ENCODE measurements at regions not wholly inside any gene's neighbourhood (a gene's known extent, or its start where the extent isn't known, plus 50 kb on each side); places are given as distances from the start of the nearest gene placed in this dataset.

DNA sequence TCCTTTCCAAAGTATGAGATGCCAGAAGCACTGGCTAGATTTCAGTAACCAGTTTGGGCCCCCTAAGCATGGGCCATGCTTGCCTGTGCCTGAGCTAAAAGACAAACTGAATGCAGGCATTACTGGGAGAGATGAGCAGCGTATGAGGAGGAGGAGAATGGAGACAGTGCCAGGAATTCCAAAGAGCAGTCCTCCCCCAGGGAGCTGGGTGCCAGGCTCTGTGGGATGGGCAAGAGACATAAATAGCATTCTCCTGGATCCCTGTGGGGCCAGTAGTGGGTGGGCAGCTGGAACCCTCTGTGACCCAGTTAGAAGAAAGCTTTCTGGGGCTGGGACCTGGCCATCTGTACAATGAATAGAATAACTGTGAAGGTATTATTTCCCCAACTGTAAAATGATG, 235.6 kb downstream of the KCNA4 start:
- DNase-seq, result no peak

DNA sequence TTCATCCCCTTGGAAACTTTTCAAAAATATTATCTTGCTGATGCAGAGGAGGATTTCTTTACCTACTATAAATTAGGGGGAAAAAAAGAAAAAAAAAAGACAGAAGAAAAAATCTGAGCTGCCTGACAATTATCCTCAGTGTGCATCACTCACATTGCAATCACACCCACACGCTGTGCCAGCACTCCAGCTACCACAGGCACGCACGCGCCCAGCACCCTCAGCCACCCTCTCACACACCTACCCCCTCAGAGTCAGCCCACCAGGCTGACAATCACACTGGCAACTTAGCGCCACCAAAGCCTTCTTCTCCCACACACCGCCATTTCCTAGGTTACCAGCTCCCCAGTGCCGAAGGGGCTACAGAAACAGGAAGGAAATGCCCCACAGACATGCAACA, 236.1 kb downstream of the KCNA4 start:
- no peak for DNase-seq

DNA sequence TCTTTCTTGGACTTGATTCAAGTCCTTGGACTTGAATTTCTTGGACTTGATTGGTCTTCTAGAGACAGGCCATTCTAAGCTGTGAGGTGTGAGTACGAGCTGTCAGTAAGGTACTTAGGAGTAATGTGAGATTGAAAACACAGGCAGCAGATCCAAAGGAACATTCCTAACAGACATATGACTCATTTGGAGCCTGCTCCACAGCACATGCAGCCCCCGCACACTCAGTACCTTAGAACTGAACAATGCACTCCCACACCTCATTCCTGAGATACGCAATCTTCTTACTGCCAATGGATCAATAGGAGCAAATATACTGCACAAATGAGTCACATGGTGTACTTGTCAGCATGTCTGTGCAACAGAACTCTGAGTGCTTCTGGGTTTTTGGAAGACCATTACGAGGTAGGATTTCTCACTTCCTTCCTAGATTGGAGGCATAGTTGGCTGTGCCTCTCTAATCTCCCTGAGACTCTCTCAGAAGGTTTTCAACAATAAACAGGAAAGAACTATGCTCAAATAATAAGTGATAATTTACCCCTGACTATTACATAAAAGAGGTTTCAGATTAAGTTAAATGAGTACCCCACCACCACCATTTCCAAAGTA, 243.1 kb downstream of the KCNA4 start:
- no peak for DNase-seq

DNA sequence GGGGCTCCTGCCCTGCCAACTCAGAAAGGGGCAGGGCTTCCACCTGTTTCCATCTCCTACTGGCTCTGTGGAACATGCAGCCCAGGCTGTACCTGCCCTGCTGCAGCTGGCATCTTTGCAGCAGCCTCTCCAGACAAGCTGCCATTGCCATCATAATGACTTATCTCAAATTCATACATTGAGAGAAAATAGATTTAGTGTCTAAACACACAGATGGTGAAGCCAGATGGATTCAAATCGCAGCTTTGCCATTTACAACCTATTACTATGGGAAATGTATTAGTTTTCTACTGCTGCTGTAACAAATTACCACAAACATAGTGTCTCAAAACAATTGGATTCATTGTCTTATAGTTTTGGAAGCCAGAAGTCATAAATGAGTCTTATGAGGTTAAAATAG, 260.0 kb downstream of the KCNA4 start:
- DNase-seq, result no peak

DNA sequence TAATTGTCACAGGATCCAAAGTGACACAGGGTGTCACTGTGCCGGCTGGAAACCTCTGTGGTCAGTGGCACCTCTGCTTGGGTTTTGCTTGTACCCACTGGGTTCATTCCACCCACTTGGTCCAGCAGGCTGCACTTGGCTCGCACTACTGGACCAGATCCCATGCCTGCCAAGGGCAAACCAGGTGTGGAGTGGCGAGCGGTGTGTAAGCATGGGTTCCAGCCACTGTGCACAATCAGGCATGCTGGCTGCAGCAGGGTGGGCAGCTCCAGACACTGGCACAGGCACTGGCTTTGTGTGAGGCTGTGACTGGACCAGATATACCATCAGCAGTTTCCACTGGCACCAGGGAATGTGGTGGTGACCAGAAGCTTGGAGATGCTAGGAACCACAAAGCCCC, 261.4 kb downstream of the KCNA4 start:
- DNase-seq, result no peak

DNA sequence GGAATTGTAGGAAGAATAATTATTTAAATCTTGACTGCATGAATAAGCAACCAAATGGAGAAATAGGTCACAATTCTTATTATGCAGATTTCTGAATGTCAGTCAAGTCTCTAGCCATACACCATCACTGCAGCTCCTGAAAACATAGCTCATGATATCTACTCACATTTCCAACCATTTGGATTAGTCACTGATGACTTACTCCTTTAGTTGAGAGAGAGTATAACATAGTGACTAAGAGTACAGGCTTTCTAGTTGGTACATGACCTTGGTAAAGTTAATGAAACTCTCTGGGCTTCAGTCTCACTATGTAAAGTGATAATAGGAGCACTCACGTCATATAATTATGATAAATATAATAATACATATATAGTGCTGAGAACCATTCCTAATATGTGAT, 265.2 kb downstream of the KCNA4 start:
- no peak for DNase-seq

DNA sequence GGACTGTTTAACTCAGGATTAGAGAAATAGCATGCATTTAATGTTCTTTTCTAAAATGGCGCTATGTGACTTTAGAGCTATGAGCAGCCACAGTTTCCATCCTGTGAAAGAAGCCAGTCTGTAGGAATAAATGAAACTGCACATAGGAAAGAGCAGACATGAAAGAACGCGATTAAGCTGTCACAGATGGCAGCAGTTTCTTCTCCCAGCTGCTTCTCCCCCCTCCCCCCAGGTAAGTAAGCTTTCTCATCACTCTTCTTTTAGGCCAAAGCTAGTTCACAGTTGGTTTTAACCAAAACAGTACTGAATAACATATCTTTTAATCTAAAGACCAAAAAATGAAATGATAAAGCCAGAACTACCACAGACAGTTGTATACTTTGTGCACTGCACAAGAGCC, 266.4 kb downstream of the KCNA4 start:
- DNase-seq, result peak; percentile 15

DNA sequence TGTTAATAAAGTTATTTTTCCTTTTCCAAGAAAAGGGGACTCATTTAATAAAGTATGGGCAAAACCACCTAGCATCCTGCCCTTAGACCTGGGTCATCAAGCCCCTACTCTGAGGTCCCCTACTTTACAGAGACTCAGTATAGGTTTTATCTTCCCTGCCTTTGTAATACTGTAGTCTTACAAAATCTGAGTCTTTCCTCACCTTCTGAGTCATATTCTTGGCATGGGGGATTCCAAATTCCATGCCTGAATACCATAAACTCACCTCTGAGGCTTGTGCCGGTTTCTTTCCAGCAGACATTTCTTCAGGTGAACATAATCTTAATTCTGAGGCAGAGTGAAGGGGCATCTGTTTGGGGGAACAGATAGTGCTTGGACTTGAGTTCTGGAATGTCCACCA, 282.5 kb downstream of the KCNA4 start:
- no peak for DNase-seq

DNA sequence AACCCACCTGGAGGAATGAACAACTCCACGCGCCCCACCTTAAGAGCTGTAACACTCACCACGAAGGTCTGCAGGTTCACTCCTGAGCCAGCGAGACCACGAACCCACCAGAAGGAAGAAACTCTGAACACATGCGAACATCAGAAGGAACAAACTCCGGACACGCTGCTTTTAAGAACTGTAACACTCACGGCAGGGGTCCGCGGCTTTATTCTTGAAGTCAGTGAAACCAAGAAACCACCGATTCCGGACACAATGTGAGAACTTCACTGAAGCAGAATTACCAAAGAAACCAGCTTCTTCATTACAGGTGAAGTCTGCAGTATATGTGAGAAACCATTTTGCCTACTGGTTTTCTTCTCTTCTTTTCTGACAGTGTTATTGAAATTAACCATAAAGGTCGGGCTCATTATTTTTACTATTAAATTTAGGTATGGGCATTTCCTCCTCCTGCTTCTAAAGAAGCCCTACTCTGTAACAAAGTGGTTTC, 303.0 kb downstream of the KCNA4 start:
- DNase-seq, result no peak

DNA sequence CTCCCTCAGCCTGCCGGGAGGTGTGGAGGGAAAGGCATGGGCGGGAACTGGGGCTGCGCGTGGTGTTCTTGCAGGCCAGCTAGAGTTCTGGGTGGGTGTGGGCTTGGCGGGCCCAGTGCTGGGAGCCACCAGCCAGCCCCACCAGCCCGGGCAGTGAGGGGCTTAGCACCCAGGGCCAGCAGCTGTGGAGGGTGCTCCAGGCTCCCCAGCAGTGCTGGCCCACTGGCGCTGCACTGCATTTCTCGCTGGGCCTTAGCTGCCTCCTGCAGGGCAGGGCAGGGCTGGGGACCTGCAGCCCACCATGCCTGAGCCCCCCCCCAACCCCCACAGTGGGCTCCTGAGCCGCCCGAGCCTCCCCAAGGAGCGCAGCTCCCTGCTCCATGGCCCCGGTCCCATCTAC, 304.2 kb downstream of the KCNA4 start:
- no peak for DNase-seq

DNA sequence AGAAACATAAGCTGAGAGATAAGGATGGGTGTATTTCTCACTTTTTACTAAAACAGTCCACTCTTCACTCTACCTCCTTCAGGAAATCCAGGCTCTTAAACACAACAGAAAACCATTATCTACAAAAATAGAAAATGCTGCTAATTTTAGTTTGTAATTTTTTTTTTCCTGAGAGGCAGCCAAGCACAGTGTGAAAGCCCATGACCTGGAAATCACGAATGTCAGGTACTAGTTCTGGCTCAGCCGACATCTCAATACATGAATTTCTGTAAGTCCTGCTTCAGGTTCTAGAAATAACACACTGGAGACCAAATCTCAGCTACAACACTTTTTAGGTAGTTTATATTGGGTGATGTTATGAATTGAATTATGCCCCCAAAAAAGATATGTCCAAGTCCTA, 308.9 kb downstream of the KCNA4 start:
- DNase-seq, result no peak

DNA sequence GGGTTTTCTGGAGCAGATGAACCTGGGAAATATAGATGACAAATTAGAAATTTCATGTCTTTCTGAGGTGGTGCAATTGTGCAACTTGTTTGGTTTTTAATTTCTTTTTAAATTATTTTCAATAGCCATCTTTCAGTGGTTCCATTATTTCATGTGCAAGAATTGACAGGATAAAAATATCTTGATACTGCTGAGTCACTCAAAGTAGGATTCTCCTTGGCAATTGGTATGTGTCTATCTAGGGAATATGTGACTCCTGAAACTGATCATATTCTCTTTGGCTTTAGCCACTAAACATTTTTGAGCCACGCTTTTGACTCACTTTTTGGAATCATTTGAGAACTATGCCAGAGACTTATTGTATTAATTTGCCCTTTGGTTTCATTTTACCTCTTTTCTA, 331.5 kb downstream of the KCNA4 start:
- DNase-seq, result no peak

DNA sequence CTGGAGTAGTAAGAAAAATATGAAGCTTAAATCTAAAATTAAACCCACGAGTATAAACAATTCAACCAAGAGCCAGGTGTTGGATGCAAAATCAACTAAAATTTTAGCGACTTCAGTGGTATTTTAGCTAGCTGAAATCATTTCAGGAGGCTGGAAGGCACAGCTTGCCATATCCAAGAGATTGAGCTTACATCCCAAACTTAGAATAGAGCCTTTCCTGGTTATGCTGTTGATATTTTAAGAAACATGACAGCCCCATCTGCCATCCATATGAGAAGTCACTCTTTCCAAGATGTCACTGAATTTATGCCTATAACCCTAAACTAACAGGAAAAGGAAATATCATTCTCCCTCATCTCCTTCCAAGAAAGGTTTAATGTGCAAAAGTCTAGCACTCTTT, 334.0 kb downstream of the KCNA4 start:
- DNase-seq, result no peak

DNA sequence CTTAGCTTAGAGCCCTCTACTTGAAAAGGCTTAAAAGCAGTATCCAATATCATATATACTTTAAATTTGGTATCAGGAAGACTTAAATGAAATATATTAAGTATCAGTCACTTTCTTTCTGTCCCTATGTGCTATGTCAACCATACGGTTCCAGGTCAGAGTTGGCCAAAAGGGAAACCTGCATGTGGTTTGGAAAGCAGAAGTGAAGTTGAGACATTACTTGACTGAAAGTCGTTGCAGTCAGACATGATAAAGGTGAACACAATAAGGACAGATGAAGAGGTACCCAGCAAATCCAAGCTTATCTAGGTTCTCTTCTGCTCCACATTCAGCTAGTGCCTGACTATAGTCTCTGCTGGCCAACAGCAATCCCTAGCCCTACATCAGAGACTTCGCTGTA, 336.8 kb downstream of the KCNA4 start:
- DNase-seq, result no peak

DNA sequence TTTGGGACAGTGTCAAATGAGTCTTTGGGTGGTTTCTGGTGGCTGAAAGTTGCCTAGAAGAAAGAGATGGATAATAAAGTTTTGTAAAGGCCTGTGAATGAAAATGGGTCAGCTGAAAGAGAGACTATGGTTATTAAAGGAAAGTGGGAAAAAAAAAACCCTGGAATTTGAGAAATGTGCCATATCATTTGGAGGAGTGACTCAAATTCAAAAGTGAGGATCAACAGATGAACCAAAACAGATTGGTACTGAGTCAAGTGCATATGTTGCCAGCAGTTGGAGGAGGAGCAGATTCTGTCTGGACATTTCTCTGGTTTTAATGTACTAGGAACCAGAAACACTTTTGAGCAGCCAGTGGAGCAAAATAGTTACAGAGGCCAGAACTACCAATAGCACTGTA, 339.8 kb downstream of the KCNA4 start:
- DNase-seq, result no peak

DNA sequence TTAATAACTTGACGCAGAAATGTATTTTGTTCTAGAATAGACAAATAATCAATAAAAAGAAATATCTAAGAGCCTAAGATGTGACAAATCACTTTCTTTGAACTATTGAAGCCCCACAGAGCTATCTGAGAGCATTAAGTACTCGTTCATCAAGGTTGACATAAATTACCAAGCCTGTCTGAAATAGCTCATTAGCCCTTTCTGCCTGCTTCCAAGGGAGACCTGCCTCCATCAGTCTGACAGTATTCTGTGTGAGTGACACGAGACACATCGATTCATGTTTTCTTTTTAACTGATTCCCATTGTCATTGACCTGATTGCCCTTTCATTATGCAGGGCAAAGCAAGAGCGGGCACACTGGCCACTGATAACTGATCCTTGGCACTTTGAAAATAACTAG, 347.5 kb downstream of the KCNA4 start:
- no peak for DNase-seq

DNA sequence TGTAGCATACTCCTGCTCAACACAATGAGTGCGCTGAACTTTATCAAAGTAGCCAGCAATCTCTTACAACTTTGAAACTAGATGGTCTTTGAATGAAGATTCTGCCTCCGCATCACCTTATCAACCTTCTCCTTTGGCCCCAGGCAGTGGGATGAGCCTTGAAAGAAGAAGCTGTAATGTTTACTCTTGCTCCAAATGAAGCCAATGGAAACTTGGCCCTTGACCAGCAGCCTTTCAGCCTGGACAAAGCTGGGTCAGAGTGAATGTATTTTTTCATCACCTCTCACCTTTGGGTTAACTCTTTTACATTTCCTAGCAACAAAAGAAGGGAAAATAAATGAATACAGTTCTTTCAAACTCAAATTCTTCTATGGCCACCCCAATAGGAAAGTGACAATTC, 359.1 kb downstream of the KCNA4 start:
- DNase-seq, result no peak

DNA sequence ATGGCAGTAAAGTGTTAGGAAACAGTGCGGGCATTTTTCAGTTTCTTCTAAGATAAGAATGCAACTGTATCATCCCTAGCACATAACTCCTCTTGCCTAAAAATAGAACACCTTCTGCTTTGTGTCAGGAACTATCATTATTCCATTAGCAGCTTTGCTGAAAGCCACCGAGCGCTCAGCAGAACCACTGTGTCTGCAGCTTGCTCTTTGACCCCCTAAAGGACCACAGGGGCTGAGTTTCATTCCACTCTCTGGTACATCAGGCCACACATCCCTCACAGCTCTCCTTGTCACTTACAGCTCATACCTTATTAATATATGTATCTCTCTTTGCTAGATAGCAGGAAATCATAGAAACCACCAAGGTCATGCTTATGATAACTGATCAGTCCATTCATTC, 360.2 kb downstream of the KCNA4 start:
- DNase-seq, result no peak

DNA sequence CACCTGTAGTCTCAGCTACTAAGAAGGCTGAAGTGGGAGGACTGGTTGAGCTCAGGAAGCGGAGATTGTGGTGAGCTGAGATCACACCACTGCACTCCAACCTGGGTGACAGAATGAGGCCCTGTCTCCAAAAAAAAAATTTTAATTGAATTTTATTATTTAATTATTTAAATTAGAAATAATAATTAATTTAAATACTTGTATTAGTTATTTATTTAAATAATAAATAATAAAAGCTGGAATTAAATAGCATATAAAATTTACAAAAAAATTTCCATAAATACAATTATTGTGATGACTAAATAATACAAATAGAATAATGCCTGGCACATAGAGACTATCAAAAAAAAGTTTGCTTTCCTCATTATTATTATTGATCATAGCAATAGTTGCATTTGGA, 371.5 kb downstream of the KCNA4 start:
- no peak for DNase-seq

DNA sequence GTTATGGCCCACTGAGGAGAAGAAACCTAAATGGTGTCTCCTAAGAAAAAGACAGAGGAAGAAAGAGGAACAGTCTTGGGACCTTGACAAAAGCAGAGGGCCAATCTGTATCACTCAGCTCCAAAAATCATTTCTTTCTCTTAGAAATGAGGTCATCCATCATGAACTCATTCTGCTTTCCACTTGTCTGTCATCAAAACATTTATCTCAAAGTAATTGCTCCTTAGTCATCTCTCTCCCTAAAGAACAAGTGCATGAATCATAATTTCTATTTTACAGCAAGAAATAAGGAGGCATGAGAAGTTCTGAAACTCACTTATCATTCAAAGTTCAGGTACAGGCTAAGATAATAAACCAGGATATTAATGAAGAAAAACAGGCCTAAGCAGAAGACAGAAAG, 375.6 kb downstream of the KCNA4 start:
- DNase-seq, result no peak

DNA sequence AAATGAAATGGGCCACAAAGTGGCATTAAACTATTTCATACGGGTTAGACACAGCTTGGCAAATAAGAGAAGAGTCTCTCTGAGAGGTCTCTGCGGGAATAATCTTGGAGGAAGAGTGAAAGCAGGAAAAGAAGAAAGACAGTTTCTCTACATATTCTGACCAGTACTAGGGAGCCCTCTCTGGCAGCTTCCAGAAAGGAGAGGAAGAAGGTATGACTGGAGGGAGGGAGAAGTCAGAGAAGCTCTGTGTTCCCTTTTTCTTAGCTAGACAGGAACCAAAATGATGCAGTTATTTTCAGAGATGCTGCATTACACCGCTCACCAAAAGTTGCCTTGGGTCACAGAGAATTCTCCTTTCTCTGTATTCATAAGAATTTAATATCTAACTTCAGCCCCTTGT, 382.1 kb downstream of the KCNA4 start:
- no peak for DNase-seq

DNA sequence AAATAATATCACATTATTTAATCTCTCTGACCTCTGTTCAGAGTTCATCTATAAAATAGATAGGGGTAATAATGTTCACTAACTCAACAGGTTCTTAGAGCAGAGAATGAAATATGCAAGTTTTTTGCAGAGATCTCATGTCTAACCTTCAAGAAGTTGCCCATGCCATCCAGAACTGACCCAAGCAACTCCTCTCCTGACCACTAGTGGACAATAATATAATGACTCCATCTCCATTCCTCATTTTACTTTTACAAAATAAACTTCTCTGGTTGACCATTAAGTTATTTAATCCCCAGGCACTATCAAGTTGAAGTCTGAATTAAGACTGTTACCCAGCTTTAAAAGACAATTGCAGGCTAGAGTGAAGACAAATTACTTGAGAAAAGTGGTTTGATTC, 382.6 kb downstream of the KCNA4 start:
- no peak for DNase-seq

DNA sequence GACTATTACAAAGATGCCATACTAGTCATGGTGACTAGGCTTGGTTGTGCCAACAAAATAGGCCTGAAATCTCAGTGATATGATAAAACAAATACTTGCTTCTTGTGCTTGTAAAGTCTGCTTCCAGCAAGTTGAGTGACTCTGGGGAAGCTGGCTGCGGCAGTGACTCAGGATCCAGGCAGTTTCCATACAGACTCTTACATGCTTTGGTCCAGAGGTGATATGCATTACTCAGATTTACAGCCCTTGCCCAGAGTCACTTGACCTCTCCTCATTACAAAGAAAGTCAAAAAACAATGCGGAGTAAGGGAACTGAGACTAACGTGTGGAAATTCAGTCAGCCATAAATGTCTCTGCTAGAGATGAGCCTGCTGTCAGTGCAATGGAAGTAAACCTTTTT, 387.5 kb downstream of the KCNA4 start:
- DNase-seq, result no peak

DNA sequence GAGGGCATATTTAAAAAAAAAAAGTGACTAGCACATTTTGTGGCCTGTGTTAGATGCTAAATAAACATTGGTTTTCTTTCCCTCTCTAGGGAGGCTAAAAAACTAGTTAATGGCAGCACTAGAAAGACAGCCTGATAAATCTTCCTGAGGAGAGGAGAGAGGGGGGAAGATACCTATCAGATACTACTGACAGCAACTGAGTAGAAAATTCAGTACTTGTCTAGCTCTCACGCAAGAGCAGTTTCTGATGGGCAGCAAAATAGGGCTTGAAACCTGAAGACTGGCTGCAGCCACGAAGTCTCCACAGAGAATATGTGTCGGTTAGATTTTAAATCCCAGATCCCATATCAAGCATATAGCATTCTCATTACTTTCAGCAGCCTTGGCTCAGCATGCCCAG, 388.2 kb downstream of the KCNA4 start:
- DNase-seq, result no peak

DNA sequence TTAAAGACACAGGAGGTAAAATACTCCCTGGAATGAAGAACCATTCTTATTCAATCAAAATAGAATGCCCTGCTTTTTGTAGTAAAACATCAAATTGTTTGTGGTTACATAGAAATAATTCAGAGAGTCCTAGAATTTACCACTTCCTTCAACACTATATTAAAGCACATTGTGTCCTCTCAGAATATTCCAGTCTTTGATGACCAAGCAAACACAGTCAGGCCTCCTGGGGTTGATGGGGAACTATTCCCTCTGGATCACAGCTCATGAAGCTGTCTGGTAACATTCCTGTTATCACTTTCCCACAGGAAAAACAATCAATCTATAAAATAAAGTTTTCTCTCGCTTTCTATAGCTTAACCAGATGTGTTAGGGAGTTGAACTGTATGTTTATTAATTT, 389.3 kb downstream of the KCNA4 start:
- no peak for DNase-seq

Data from NCI-H524 treated with DMSO at 0.1 percent for 48 hours (cell line).